IPS-NIHi7 (cell line): ENCODE measurements at regions not wholly inside any gene's neighbourhood (a gene's known extent, or its start where the extent isn't known, plus 50 kb on each side); places are given as distances from the start of the nearest gene placed in this dataset.
"Not testable (repeated sequence)": the region's sequence is repeated elsewhere in the genome, so short reads cannot be mapped to it uniquely, and the experiment has no call there.

Experiments used
- DNase-seq: peaks from one replicate; pipeline ENCODE4 v3.0.0; 2012; ENCODE audit warnings: mixed read lengths; ENCODE audit errors: extremely low spot score

DNA sequence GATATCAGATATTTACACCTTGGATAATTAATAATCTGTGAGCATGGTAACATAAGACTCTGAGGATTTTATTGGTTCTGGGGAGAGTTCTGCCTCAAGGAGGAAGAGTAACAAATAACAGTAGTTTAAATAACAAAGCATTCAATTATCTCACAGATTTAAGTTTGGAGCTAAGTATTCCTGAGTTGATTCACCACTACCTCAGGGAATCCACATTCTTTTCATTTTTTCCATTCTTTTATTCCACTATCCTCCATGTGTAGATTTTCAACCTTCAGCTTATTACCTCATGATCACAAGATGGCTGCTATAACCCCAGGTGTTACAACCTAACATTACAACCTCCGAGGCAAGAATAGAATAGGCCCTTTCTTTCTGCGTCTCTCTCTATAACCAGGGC is 252.2 kb upstream of the TOX3 start:
- DNase-seq = no peak

DNA sequence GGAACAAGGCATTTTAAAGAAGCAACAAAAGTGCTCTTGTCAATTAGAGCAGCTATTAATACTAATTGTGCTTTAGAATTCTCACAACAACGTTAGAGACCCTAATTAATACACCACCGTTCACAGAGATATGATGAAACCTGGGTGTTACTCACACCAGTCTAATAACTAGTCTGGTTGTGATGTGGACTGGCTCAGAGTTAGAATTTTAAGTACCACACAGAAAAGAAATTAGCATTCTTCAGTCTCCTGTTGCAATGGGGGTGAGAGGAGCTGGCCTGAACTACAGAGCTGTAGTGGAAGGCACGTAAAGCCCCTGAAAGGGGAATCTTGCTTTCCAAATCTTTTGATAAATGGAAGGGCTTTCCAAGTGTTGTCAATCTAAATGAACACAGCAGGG is 240.8 kb upstream of the TOX3 start:
- no peak for DNase-seq

DNA sequence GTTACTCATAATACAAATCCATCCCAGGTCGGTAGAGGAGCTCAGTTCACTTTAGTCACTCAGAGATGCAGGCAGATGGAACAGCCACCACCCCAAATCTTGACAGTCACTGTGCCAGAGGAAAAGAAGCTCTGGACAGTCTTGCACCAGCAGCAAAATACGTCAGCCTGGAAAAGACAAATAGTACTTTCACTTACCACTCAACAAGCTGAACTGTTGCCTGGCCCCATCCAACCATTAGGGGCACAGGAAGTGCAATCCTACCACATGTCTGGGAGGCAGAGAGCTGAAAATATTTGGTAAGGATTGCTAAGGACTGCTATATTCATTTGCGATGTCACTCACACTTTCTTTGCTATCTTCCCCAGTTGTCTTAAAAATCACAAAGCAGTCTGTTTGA is 239.1 kb upstream of the TOX3 start:
- no peak for DNase-seq

DNA sequence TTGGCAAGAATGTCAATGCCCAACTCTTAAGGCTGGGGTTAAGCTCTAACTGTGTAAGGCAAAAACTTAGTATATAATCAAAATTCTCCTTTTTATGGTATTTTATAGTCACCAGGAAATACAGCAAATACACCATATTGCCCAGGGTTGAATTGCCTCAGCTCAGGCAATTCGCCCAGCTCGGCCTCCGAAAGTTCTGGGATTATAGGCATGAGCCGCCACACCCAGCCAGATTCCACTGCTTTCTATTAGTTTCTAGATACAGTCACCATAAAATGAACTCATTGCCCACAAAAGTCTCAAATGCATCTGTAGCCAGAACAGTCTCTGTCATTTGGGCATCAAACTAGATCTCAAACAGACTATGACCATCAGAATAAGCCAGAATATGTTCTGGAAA is 238.7 kb upstream of the TOX3 start:
- no peak for DNase-seq

DNA sequence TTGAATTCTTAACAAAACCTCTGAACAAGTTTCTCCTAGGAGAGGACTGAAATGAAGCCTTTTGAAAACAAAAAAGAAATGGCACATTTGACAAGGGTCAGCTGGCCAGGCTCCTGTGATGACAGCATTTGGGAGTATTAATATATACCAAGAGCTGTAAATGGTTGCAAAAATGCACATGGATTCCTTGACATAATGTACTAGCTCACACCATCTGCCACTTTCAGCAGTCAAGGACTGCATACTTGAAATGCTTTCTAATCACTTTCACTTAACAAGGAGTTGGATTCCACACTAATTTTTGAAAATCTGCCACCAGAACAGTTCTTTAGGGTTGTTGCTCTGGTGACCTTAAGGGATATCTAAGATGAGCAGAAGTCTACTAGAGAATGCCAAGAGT is 236.7 kb upstream of the TOX3 start:
- no peak for DNase-seq

DNA sequence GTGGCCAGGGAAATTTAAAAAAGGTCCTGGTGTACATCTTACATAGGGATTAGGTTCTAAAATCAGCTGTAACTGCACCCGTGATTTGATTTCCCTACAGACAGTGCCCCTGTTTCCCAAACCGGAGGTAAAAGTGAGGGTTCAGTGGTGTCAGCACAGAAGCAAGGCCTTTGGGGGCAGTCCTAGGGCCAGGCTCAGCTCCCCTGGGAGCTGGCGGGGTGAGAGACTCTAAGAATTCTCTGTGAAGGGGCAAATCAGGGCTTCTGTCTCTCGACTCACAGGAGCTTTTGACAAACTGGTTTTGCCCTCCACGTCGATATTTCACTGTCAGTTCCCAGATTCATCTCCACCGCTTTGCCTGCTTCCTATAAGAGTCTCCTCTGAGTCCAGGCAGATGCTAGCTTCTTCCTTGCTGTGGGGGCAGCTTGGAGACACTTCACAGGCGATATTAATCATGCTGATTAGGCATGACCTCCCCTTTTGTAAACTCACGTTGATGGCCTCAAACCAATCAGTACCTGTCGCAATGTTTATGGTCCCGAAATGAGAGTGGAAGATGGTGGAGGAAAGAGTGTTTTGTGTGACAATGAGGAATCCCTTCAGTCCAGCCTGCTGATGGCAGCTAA is 234.2 kb upstream of the TOX3 start:
- no peak for DNase-seq

DNA sequence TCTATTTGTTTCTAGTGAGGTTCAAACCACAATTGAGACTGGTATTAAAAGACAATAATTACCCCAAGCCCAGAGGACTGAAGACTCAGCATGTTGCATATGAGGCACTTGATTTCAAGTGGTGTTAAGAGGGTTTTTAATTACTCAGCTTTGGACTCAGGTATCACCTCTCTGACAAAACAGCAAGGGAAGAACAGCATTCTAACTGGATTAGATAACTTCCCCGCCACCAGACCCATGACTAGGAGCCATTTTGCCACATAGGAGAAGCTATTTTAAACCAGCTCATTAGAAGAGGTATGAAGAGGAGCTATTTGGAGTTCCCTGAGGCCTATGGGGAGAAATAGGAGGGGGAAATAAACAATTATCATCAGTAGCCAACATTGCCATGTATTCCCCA is 226.1 kb upstream of the TOX3 start:
- no peak for DNase-seq

DNA sequence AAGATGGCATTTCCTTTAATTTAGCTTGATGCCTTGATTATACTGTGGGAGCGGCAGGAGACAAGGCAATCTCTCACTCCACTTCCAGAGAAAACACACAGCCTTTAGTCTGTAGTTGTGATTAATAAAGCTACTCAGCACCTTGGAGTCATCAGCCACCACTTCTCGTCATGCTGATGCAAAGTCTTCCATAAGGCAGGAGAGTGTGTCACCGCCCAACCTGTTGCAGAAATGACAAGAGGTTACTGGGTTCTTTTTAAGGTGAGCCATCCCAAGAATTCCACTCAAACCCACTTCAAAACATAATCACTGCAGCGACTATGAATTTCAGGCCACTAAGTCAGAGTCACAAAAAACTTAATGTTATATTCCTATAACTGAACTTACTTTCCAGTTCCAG is 223.9 kb upstream of the TOX3 start:
- no peak for DNase-seq

DNA sequence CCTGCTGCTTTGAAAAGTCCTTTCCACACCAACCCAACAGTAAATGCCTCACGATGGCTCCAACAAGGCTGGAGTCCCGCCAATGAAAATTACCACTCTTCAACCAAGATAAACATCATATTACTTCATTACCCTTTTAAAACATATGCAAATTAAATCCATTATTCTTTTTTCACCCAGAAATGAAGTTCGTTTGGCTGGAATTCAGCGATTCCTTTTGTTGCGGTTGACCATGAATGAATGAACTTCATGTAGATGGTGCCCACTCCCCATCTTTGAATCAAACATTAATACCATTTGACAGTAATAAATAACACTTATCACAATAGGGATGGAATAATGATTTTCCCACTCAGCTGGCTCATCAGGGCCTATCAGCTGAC is 211.5 kb upstream of the TOX3 start:
- DNase-seq = no peak

DNA sequence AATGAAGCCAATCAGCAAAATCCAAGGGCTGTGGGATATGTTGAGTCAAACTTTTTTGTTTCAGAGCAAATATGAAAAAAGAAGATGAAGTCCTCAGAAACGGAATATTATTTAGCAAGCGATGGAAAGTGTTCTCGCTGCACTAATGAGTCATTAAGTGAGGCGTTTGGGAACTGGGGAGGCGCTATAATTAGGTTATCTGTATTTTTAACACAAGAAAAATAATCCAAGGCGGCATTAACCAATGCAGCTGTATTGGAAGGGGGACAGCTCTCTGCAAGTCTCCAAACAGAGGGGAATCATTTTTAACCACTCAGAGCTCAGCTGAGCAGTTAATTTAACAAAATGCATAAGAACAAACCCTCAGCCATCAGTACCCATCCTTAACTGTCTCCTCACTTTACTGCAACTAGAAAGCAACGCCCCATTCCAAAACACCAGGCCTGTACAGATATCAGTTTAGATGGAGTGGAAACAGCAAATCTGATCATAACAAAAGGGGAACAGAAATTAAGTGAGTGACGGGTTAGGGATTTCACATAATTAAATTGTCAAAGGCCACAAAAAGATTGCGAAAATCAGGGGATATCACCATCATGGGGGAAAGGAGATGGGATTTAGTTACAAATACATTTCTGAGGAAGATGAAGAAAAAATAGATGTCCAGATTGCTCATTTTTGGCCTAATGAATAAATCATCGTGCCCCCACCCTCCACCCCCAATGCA is 211.0 kb upstream of the TOX3 start:
- no peak for DNase-seq

DNA sequence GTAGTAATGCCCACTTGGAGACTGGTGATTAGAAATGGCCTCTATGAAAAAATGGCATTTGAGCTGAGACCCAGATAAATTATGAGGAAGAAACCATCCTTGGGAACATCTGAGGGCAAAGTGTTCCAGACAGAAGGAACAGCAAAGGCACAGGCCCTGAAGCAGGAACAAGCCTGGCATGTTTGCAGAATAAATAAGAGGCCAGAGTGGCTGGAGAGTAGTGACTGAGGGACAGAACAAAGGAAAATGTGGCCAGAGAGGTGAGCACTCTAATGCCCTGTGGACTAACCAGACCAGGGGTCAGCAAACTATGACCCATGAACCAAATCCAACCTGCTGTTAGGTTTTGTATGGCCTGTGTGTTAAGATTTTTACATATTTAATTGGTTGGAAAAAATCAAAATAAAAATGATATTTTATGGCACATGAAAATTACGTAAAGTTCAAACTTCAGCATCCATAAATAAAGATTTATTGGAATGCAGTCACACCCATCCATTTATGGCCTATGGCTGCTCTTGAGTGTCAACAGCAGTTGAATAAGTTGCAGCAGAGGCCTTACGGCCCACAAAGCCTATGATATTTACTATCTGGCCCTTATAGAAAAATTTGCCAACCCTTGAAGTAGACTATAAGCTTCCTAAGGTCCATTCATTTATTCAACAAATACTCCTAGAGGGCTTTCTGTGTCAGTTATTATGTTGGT is 210.0 kb upstream of the TOX3 start:
- no peak for DNase-seq

DNA sequence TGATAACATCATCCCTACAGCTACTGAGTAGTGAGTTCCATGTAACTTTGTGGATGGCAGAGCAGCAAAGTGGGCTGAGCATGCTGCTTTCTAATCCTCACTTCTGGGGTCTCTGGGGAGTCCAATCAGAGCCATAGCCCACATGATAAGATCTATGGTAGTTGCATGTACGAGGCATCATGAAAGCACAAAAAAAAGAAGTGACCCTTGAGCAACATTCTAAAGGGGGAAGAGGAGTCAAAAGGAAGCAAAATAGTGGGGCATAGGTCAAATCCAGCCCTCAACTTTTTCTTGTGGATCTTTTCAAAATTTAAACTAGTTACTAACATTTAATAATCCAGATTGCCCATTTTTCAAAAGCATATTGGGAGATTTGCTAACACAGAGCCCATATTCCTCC is 208.5 kb upstream of the TOX3 start:
- no peak for DNase-seq

DNA sequence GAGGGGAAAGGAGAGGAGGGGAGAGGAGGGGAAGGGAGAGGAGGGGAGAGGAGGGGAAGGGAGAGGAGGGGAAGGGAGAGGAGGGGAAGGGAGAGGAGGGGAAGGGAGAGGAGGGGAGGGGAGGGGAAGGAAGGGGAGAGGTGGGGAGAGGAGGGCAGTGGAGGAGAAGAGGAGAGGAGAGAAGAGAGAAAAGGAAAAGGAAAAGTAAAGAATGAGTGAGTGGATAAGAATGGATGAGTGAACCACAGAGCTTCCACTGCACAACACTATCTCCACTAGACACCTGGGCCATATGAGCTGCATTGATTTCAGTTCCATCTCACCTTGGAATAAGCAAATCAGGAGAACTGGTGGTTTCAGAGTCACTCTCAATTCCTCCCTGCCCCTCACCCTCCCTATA is 204.1 kb upstream of the TOX3 start:
- DNase-seq = no peak

DNA sequence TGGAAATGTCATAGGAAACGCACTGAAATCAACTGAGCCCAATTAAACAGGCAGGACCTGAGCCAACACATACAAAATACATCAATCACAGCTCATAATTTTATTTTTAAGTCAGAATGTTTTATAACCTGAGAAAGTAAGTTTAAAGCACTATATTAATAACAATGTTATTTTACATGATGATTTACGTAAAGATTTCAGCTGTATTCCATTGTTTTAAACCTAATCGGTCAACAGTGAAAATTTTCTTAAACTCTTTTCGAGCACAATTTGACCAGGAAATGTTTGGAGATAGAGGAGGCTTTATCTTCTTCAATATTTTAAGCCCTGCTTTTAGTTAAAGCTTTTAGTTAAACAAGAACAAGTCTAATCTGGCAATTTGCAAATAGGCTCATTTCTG is 201.8 kb upstream of the TOX3 start:
- DNase-seq = no peak

DNA sequence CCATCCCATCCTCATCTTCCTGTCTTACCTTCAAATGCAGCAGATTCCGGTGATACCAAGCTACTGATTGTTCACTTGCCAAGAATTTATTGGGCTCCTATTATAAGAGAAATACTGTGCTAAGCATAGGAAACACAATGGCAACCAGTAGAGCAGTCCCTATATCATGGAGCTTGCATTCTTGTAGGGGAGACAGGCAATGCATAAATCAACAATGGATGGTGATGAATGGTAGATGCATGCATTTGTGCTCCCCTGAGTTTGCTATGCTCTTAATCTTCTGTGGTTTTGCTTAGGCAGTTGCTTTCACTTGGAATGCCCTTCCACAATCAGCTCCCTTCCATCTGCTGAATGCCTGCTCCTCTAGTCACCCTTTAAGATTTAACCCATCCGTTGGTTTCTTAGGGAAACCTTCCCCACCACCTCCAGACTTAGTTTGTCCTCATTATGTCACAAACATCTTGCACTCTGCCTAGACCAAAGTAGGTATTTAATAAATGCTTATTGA is 200.2 kb upstream of the TOX3 start:
- no peak for DNase-seq

DNA sequence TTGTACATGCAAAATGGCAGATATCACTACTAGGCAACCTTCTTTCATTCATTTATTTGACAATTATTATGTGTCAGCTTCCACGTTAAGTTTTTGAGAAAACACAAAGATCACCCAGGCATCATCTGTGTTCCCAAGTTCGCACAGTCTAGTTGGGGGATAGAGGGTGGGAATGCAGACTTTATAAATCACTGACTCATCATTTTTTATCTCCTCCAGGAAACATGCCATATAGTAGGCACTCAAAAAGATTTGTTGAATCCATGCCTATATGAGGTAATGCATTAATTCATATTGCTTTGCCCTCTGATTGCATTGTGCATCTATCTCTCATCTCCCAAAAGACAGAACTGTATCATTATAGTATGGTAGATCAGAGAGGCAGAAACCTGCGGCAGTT is 196.8 kb upstream of the TOX3 start:
- DNase-seq = no peak

DNA sequence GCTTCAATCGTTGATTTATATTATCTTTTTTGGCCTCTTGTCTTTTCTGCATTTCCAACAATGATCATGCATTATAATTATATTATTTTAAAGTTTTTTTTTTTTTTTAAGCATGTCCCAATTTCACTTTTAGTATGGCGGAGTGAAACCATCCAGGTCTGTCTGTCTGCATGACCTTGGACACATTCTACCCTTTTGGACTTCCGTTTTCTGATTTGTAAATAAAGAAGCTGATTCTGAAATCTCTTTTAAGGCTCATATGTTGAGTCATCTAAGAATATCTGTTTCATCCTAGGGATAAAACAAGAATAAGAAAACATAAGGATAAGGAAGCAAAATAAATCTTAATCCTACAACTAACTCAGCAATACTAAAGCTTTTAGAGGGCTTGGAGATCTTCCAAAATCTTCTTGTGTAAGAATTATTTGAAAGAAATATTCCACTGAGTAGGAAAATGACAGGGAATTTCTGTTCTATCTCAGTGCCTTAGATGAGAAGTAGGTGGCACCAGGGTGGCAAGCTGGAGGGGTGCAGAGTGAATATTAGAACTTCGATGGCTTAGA is 195.7 kb upstream of the TOX3 start:
- DNase-seq = no peak

DNA sequence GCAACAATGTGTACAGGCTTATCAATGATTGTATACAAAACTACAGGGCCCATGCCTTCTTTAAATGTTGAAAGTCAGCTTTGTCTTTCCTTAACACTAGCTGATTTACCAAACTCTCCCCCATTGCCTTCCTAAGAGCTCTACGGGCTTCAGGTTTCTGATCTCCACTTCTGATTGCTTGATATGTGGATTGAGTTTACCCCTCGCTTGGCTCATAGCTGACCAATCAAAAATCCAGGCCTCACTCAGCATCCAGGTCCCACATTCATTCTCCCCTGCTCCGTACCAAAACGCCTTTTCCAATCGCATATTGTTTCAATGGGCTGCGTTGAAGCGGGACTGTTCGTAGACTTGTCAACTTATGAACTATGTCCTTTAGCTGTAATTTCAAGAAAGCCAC is 195.1 kb upstream of the TOX3 start:
- DNase-seq = no peak

DNA sequence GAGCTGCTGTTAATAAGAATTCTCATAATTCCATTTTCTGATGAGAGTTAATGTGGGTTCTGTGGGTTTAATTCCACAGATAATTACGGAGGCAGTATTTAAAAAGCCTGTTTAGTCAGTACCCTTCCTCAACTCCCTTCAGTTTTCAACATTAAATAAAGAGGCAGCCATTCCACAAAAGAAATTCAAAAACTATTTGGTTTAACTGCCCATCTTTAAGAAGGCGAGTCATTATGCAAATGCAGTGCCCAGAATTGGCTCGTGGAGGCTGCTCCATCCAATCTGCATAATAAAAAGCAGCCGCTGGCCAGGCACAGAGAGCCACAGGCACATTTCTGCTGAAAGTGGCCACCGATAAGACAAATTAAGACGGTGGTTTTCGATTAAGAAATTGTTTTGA is 194.4 kb upstream of the TOX3 start:
- DNase-seq = peak; percentile 34

DNA sequence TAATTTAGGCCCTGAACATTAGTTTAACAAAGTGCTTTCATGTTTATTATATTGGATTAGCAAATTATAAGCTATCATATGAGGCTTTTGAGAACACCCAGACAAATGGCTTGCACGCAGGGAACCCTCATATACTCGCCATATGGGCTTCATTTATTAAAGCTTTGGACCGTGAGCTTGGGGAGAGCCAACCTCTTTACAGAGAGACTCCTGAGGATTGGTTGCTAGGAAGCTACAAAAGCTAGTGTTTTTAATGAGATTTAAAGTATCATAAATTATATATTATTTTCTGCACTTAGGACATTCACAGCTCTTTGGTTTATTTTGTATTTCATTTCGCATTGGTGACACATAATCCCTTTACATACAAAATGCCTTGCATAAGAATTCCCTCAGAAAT is 193.8 kb upstream of the TOX3 start:
- no peak for DNase-seq

DNA sequence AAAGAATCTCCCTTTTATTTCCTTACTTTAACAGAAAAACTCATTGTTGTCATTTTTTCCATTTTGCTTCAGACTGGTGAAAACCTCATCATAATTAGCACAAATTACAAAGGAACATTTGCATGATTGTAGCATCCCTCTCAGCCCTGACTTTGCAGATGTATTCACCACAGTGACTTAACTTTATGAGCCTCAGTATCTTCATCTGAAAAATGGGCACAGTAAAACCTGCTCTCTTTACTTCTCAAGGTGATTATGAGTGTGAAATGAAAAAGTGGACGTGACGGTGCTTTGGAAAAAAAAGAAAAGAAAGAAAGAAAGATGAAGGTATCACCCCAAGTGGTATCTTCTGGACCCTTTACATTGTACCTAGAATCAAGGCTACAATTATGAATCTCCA is 193.4 kb upstream of the TOX3 start:
- DNase-seq = no peak

DNA sequence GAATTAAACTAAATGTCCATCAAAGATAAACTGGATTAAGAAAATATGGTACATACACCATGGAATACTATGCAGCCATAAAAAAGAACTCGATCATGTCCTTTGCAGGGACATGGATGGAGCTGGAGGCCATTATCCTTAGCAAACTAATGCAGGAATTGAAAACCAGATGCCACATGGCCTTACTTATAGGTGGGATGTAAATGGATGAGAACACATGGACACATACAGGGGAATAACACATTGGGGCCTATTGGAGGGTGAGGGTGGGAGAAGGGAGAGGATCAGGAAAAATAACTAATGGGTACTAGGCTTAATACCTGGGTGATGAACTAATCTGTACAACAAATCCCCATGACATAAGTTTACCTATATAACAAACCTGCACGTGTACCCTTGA is 192.0 kb upstream of the TOX3 start:
- DNase-seq = not testable (repeated sequence)
